Suppressor macrophage (primary cell): ENCODE measurements at regions not wholly inside any gene's neighbourhood (a gene's known extent, or its start where the extent isn't known, plus 50 kb on each side); places are given as distances from the start of the nearest gene placed in this dataset.

ENCODE experiments used
- DNase-seq, 4 experiments: peaks; one replicate each; pipeline ENCODE4 v3.0.0-alpha.2; 2020 to 2022

- no peak for DNase-seq
Observed at GRCh38 chr13:39167018-39167417, 128.8 kb downstream of the NHLRC3 start.

GRCh38 chr13:39170711-39171110, 132.5 kb downstream of the NHLRC3 start:
- no peak for DNase-seq

GRCh38 chr13:39185326-39185725, 147.1 kb downstream of the NHLRC3 start:
- DNase-seq = no peak

GRCh38 chr13:39186205-39186875, 148.1 kb downstream of the NHLRC3 start:
- DNase-seq = no peak

- no peak for DNase-seq
Observed at GRCh38 chr13:39189778-39190177, 151.5 kb downstream of the NHLRC3 start.

- no peak for DNase-seq
Observed at GRCh38 chr13:39196965-39197646, 158.8 kb downstream of the NHLRC3 start.

GRCh38 chr13:39197647-39198007, 159.4 kb downstream of the NHLRC3 start:
- DNase-seq = no peak

- DNase-seq = no peak
Observed at GRCh38 chr13:39200249-39200910, 162.1 kb downstream of the NHLRC3 start.

- no peak for DNase-seq
Observed at GRCh38 chr13:39201180-39201579, 162.9 kb downstream of the NHLRC3 start.

GRCh38 chr13:39202746-39203145, 164.5 kb downstream of the NHLRC3 start:
- DNase-seq = no peak

- no peak for DNase-seq
Observed at GRCh38 chr13:39208636-39209035, 170.4 kb downstream of the NHLRC3 start.

GRCh38 chr13:39209731-39210531, 171.7 kb downstream of the NHLRC3 start:
- no peak for DNase-seq

- no peak for DNase-seq
Observed at GRCh38 chr13:39210961-39211534, 172.8 kb downstream of the NHLRC3 start.

GRCh38 chr13:39215971-39216370, 177.7 kb downstream of the NHLRC3 start:
- DNase-seq = no peak

- no peak for DNase-seq
Observed at GRCh38 chr13:39217471-39217870, 179.2 kb downstream of the NHLRC3 start.

- DNase-seq = no peak
Observed at GRCh38 chr13:39224671-39225240, 186.5 kb downstream of the NHLRC3 start.

GRCh38 chr13:39225860-39226259, 187.6 kb downstream of the NHLRC3 start:
- DNase-seq = no peak

GRCh38 chr13:39226359-39226758, 188.1 kb downstream of the NHLRC3 start:
- DNase-seq = no peak

- DNase-seq = no peak
Observed at GRCh38 chr13:39232401-39232980, 194.2 kb downstream of the NHLRC3 start.

- no peak for DNase-seq
Observed at GRCh38 chr13:39232999-39233398, 194.7 kb downstream of the NHLRC3 start.

- no peak for DNase-seq
Observed at GRCh38 chr13:39233519-39233918, 195.3 kb downstream of the NHLRC3 start.
